HCT116 (cell line): ENCODE measurements at regions not wholly inside any gene's neighbourhood (a gene's known extent, or its start where the extent isn't known, plus 50 kb on each side); places are given as distances from the start of the nearest gene placed in this dataset.
"Not testable (repeated sequence)": the region's sequence is repeated elsewhere in the genome, so short reads cannot be mapped to it uniquely, and the experiment has no call there.

Experiments used
- ATAC-seq: fragments of 200-7000 bp; cut with Tn5 transposase; 2 replicates; pipeline ENCODE4 v1.9.1; 2020; ENCODE audit warnings: mild to moderate bottlenecking, moderate library complexity
- BruUV-seq: library from RNA; stranded (reverse); fragments of 400-500 nt; replicated peaks from 2 replicates; lab custom pipeline; 2021; lab: Mats Ljungman, UMichigan
- CTCF ChIA-PET: fragments of 300-600 bp; sonication (Branson Sonifier 250); formaldehyde crosslinking; loops from one replicate; lab custom pipeline; 2021; ENCODE audit warnings: antibody characterized with exemption; lab: Charles Lee
- POLR2A ChIA-PET: fragments of 300-600, 350-600 bp; sonication (Branson Sonifier 250); formaldehyde crosslinking; loops from one replicate; lab custom pipeline; 2021; ENCODE audit warnings: antibody characterized with exemption; lab: Charles Lee
- RAD21 ChIA-PET, 2 experiments: fragments of 300-600 bp; sonication (Branson Sonifier 250); formaldehyde crosslinking; loops; one replicate each; lab custom pipeline; 2023; ENCODE audit warnings: low total read pairs in 2 of 2; ENCODE audit not compliant: uncharacterized antibody in 2 of 2, unreplicated experiment in 2 of 2, low non-redundant PET in 1 of 2; lab: Charles Lee
- DNase-seq: peaks from one replicate; pipeline ENCODE4 v3.0.0-alpha.2; 2010; ENCODE audit warnings: low read depth, low spot score
- H2AFZ ChIP-seq: fragments of 200-600 bp; shearing (Covaris generic), sonication (generic); 2 replicates; pipeline ENCODE4 v1.6.1; 2017; ENCODE audit warnings: low read depth, mixed run types, mixed read lengths, antibody characterized with exemption, low read length; ENCODE audit not compliant: poor library complexity, severe bottlenecking
- H3K27ac ChIP-seq: 2 replicates; pipeline ENCODE4 v1.5.1; 2012; ENCODE audit warnings: low read depth, low read length
- H3K27me3 ChIP-seq: fragments of 200-600 bp; sonication (generic); 2 replicates; pipeline ENCODE4 v1.6.1; 2016; ENCODE audit warnings: mixed run types, low read length, mixed read lengths; ENCODE audit not compliant: insufficient read depth
- H3K36me3 ChIP-seq, 2 experiments: fragments of 200-500 bp in 1 of 2; fragments of 200-600 bp in 1 of 2; sonication (Bioruptor generic) in 1 of 2; sonication (generic) in 1 of 2; 2 replicates each; pipeline versions ENCODE4 v1.5.1 to v1.6.1; 2014 to 2016; ENCODE audit warnings: low read length in 2 of 2, inconsistent platforms in 1 of 2, mixed read lengths in 1 of 2, mixed run types in 1 of 2; ENCODE audit not compliant: insufficient read depth in 2 of 2, control insufficient read depth in 1 of 2
- H3K4me1 ChIP-seq, 2 experiments: fragments of 200-600 bp in 1 of 2; sonication (generic) in 1 of 2; 2 replicates each; pipeline versions ENCODE4 v1.5.1 to v1.6.1; 2012 to 2017; ENCODE audit warnings: low read length in 2 of 2, inconsistent platforms in 1 of 2, mild to moderate bottlenecking in 1 of 2, mixed read lengths in 1 of 2, mixed run types in 1 of 2, moderate library complexity in 1 of 2; ENCODE audit not compliant: insufficient read depth in 2 of 2, control insufficient read depth in 1 of 2
- H3K4me2 ChIP-seq: fragments of 200-600 bp; sonication (generic); 2 replicates; pipeline ENCODE4 v1.6.1; 2017; ENCODE audit warnings: mixed run types, low read length, mixed read lengths
- H3K4me3 ChIP-seq, 2 experiments: fragments of 200-600 bp in 1 of 2; sonication (generic) in 1 of 2; replicated peaks in 1 of 2; 2 replicates each; pipeline ENCODE4 v1.5.1; 2011 to 2016; ENCODE audit warnings: low read length in 2 of 2, control low read depth in 1 of 2, low read depth in 1 of 2, mild to moderate bottlenecking in 1 of 2, mixed read lengths in 1 of 2, mixed run types in 1 of 2
- H3K79me2 ChIP-seq: fragments of 200-600 bp; sonication (generic); 2 replicates; pipeline ENCODE4 v1.6.1; 2017; ENCODE audit warnings: mild to moderate bottlenecking, mixed run types, low read length, moderate library complexity, mixed read lengths; ENCODE audit not compliant: insufficient read depth
- H3K9ac ChIP-seq: fragments of 200-600 bp; sonication (generic); 2 replicates; pipeline ENCODE4 v1.6.1; 2016; ENCODE audit warnings: low read length, mixed read lengths
- H3K9me2 ChIP-seq: fragments of 200-600 bp; sonication (generic), shearing (Covaris generic); 2 replicates; pipeline ENCODE4 v1.6.1; 2017; ENCODE audit warnings: mixed run types, mild to moderate bottlenecking, moderate library complexity; ENCODE audit not compliant: insufficient read depth
- H3K9me3 ChIP-seq, 2 experiments: fragments of 200-500 bp in 1 of 2; fragments of 200-600 bp in 1 of 2; sonication (Bioruptor generic) in 1 of 2; sonication (generic) in 1 of 2; 2 replicates each; pipeline ENCODE4 v1.6.1; 2014 to 2017; ENCODE audit warnings: low read length in 2 of 2, mixed read lengths in 2 of 2, inconsistent platforms in 1 of 2, low read depth in 1 of 2, mild to moderate bottlenecking in 1 of 2, mixed run types in 1 of 2, moderate library complexity in 1 of 2; ENCODE audit not compliant: control insufficient read depth in 1 of 2, insufficient read depth in 1 of 2
- H4K20me1 ChIP-seq: fragments of 200-600 bp; sonication (generic), shearing (Covaris generic); 2 replicates; pipeline ENCODE4 v1.6.1; 2017; ENCODE audit warnings: mixed run types, mild to moderate bottlenecking, moderate library complexity; ENCODE audit not compliant: insufficient read depth
- CBX3 ChIP-seq: IDR thresholded peaks from 2 replicates; pipeline ENCODE4 v1.6.1; 2012; ENCODE audit warnings: low read depth
- CEBPB ChIP-seq: IDR thresholded peaks from 2 replicates; pipeline ENCODE4 v1.6.1; 2012; ENCODE audit warnings: low read depth
- EGR1 ChIP-seq: IDR thresholded peaks from 2 replicates; pipeline ENCODE4 v1.6.1; 2012; ENCODE audit warnings: low read depth
- EZH2 ChIP-seq: fragments of 200-600 bp; sonication (generic); IDR thresholded peaks from 2 replicates; pipeline ENCODE4 v1.6.1; 2017; ENCODE audit warnings: antibody characterized with exemption, mixed run types
- EZH2phosphoT487 ChIP-seq: fragments of 200-600 bp; IDR thresholded peaks from 2 replicates; pipeline ENCODE4 v1.6.1; 2018; ENCODE audit warnings: antibody characterized with exemption, borderline replicate concordance
- JUND ChIP-seq: IDR thresholded peaks from 2 replicates; pipeline ENCODE4 v1.6.1; 2012
- POLR2A ChIP-seq: IDR thresholded peaks from 2 replicates; pipeline ENCODE4 v1.7.0; 2011; ENCODE audit warnings: borderline replicate concordance; ENCODE audit not compliant: insufficient read depth, insufficient read length; ENCODE audit errors: extremely low read depth
- SP1 ChIP-seq: IDR thresholded peaks from 2 replicates; pipeline ENCODE4 v1.6.1; 2012; ENCODE audit warnings: low read depth
- TCF7L2 ChIP-seq: IDR thresholded peaks from 2 replicates; pipeline ENCODE4 v1.7.0; 2011; ENCODE audit warnings: borderline replicate concordance, inconsistent platforms; ENCODE audit not compliant: insufficient read depth, insufficient read length; ENCODE audit errors: extremely low read depth
- YY1 ChIP-seq: IDR thresholded peaks from 2 replicates; pipeline ENCODE4 v1.6.1; 2011; ENCODE audit warnings: low read length, low read depth, moderate library complexity, mild to moderate bottlenecking; ENCODE audit not compliant: insufficient replicate concordance; ENCODE audit errors: extremely low read depth
- ZFX ChIP-seq: fragments of 450-650 bp; IDR thresholded peaks from 2 replicates; pipeline ENCODE4 v1.6.1; 2017
- ZNF274 ChIP-seq: fragments of 200-500 bp; sonication (Bioruptor generic); IDR thresholded peaks from 2 replicates; pipeline ENCODE4 v1.6.1; 2014; ENCODE audit warnings: mild to moderate bottlenecking, low read depth, low read length, inconsistent platforms
- intact Hi-C: fragments of 100-400 bp; cut with micrococcal nuclease; formaldehyde crosslinking; loops from 2 replicates; pipeline ENCODE4 v1.10.0; 2022
- TF ChIP-seq, protein P1 (sequence below): IDR thresholded peaks from 2 replicates; pipeline ENCODE4 v1.6.1; 2012; ENCODE audit warnings: low read depth
- TF ChIP-seq, protein P2 (sequence below): IDR thresholded peaks from 2 replicates; pipeline ENCODE4 v1.6.1; 2012
- TF ChIP-seq, protein P3 (sequence below), 3 experiments: fragments of 200-600 bp in 1 of 3; sonication (generic) in 1 of 3; IDR thresholded peaks in 2 of 3; conservative IDR thresholded peaks in 1 of 3; 2 replicates each; pipeline ENCODE4 v1.5.1; 2012 to 2017; ENCODE audit warnings: low read depth in 2 of 3, low read length in 2 of 3, antibody characterized with exemption in 1 of 3, borderline replicate concordance in 1 of 3, control low read depth in 1 of 3, mild to moderate bottlenecking in 1 of 3, mixed read lengths in 1 of 3, mixed run types in 1 of 3, moderate library complexity in 1 of 3; ENCODE audit not compliant: insufficient read depth in 1 of 3

DNA sequence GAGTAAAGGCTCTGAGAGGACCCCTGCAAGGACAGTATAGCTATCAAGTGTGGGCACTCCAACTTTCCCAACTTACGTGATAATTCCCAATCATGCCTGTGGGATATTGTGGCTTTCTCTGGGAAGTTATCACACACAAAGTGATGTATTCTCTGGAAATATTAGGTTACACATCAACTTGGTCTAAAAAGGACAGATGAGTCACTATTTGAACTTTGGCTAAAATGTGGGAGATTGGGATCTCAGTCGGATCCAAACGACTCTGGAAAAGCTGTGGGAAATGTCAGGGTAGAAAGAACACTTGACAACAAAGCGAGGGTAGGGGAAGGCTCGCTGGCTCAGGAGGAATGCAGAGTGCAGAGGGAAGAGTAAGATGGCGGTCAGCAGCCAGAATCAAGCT, 1048.9 kb downstream of the BCL11B start:
- no peak overlapping the region for H3K27ac ChIP-seq
- no peak overlapping the region for H3K4me3 ChIP-seq
- ChIA-PET RAD21 (no interaction called here), CTCF (no interaction called here), POLR2A (no interaction called here)
- H3K4me1 ChIP-seq: no peaks in the 10 kb centered on the region
- no peak overlapping the region for H3K4me2 ChIP-seq
- no peaks in the 10 kb centered on the region for H4K20me1 ChIP-seq
- H2AFZ ChIP-seq: no peak overlapping the region
- ATAC-seq: no peak
- no peaks in the 10 kb centered on the region for H3K36me3 ChIP-seq
- intact Hi-C loops: no loop called here
- no peak for DNase-seq
- BruUV-seq: no TSS peak
- H3K9me3 ChIP-seq: peaks cover 0 to 8% of the 10 kb centered on the region in 2 experiments; a peak in 2 of 4 replicates
- H3K79me2 ChIP-seq: no peaks in the 10 kb centered on the region
- no peaks in the 10 kb centered on the region for H3K9me2 ChIP-seq
- no peak overlapping the region for H3K9ac ChIP-seq
- H3K27me3 ChIP-seq: no peaks in the 10 kb centered on the region
- TF ChIP-seq, protein P1, sequence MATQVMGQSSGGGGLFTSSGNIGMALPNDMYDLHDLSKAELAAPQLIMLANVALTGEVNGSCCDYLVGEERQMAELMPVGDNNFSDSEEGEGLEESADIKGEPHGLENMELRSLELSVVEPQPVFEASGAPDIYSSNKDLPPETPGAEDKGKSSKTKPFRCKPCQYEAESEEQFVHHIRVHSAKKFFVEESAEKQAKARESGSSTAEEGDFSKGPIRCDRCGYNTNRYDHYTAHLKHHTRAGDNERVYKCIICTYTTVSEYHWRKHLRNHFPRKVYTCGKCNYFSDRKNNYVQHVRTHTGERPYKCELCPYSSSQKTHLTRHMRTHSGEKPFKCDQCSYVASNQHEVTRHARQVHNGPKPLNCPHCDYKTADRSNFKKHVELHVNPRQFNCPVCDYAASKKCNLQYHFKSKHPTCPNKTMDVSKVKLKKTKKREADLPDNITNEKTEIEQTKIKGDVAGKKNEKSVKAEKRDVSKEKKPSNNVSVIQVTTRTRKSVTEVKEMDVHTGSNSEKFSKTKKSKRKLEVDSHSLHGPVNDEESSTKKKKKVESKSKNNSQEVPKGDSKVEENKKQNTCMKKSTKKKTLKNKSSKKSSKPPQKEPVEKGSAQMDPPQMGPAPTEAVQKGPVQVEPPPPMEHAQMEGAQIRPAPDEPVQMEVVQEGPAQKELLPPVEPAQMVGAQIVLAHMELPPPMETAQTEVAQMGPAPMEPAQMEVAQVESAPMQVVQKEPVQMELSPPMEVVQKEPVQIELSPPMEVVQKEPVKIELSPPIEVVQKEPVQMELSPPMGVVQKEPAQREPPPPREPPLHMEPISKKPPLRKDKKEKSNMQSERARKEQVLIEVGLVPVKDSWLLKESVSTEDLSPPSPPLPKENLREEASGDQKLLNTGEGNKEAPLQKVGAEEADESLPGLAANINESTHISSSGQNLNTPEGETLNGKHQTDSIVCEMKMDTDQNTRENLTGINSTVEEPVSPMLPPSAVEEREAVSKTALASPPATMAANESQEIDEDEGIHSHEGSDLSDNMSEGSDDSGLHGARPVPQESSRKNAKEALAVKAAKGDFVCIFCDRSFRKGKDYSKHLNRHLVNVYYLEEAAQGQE: no peak
- TF ChIP-seq CEBPB: no peak
- no peak for TF ChIP-seq TCF7L2
- no peak for TF ChIP-seq YY1
- TF ChIP-seq, protein P2, sequence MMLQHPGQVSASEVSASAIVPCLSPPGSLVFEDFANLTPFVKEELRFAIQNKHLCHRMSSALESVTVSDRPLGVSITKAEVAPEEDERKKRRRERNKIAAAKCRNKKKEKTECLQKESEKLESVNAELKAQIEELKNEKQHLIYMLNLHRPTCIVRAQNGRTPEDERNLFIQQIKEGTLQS: no peak
- no peak for TF ChIP-seq EZH2phosphoT487
- TF ChIP-seq JUND: no peak
- no peak for TF ChIP-seq ZFX
- no peak for TF ChIP-seq ZNF274
- TF ChIP-seq EZH2: no peak
- TF ChIP-seq CBX3: no peak
- TF ChIP-seq, protein P3, sequence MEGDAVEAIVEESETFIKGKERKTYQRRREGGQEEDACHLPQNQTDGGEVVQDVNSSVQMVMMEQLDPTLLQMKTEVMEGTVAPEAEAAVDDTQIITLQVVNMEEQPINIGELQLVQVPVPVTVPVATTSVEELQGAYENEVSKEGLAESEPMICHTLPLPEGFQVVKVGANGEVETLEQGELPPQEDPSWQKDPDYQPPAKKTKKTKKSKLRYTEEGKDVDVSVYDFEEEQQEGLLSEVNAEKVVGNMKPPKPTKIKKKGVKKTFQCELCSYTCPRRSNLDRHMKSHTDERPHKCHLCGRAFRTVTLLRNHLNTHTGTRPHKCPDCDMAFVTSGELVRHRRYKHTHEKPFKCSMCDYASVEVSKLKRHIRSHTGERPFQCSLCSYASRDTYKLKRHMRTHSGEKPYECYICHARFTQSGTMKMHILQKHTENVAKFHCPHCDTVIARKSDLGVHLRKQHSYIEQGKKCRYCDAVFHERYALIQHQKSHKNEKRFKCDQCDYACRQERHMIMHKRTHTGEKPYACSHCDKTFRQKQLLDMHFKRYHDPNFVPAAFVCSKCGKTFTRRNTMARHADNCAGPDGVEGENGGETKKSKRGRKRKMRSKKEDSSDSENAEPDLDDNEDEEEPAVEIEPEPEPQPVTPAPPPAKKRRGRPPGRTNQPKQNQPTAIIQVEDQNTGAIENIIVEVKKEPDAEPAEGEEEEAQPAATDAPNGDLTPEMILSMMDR (IDR thresholded peaks at IDR 0.05 in 2 of 3, conservative IDR thresholded peaks at IDR 0.05 in 1 of 3; ENCODE audit: borderline replicate concordance in 1 of 3, insufficient read depth in 1 of 3, low read depth in 2 of 3, low read length in 2 of 3): no peak
- TF ChIP-seq SP1: no peak
- TF ChIP-seq EGR1: no peak
- no peak for TF ChIP-seq POLR2A

- H3K9me3 ChIP-seq, H2AFZ ChIP-seq, POLR2A ChIA-PET, intact Hi-C loops, ATAC-seq, BruUV-seq, DNase-seq, H3K36me3 ChIP-seq, H3K79me2 ChIP-seq, CTCF ChIA-PET, H3K4me3 ChIP-seq, RAD21 ChIA-PET, H3K9ac ChIP-seq, H3K9me2 ChIP-seq, H3K4me1 ChIP-seq, H3K27me3 ChIP-seq, H3K4me2 ChIP-seq, H4K20me1 ChIP-seq, H3K27ac ChIP-seq: not testable (repeated sequence)
Measured at GRCh38 chr14:98223710-98224109, 1048.3 kb downstream of the BCL11B start.
